ENCODE measurements at regions not wholly inside any gene's neighbourhood (a gene's known extent, or its start where the extent isn't known, plus 50 kb on each side); places are given as distances from the start of the nearest gene placed in this dataset.

- DNase-seq (ENCODE audit: low spot score) = no peak
- no peak for TF ChIP-seq CTCF (IDR thresholded peaks at IDR 0.05; ENCODE audit: borderline replicate concordance, control extremely low read depth, extremely low read depth, insufficient read depth, missing control alignments)
- in situ Hi-C loops (cut with MboI; ENCODE audit: low sequenced_read_pairs, unreplicated experiment) = no loop called here
Observed at GRCh38 chr17:17420561-17421269, 56.1 kb upstream of the MED9 start.

- no peak for TF ChIP-seq CTCF (IDR thresholded peaks at IDR 0.05; ENCODE audit: borderline replicate concordance, control extremely low read depth, extremely low read depth, insufficient read depth, missing control alignments)
- no peak for DNase-seq (ENCODE audit: low spot score)
- in situ Hi-C loops (cut with MboI; ENCODE audit: low sequenced_read_pairs, unreplicated experiment) = no loop called here
Observed at GRCh38 chr17:17421346-17422216, 55.2 kb upstream of the MED9 start.

- TF ChIP-seq CTCF (IDR thresholded peaks at IDR 0.05; ENCODE audit: borderline replicate concordance, control extremely low read depth, extremely low read depth, insufficient read depth, missing control alignments) = no peak
- DNase-seq (ENCODE audit: low spot score) = no peak
- in situ Hi-C loops (cut with MboI; ENCODE audit: low sequenced_read_pairs, unreplicated experiment) = no loop called here
Observed at GRCh38 chr17:17422217-17422610, 54.6 kb upstream of the MED9 start.

GRCh38 chr17:17422641-17423040 lies 54.2 kb upstream of the MED9 start:
- in situ Hi-C loops (cut with MboI; ENCODE audit: low sequenced_read_pairs, unreplicated experiment) = no loop called here
- TF ChIP-seq CTCF (IDR thresholded peaks at IDR 0.05; ENCODE audit: borderline replicate concordance, control extremely low read depth, extremely low read depth, insufficient read depth, missing control alignments) = no peak
- DNase-seq (ENCODE audit: low spot score) = no peak

GRCh38 chr17:17423656-17424055 lies 53.1 kb upstream of the MED9 start:
- in situ Hi-C loops (cut with MboI; ENCODE audit: low sequenced_read_pairs, unreplicated experiment) = no loop called here
- no peak for TF ChIP-seq CTCF (IDR thresholded peaks at IDR 0.05; ENCODE audit: borderline replicate concordance, control extremely low read depth, extremely low read depth, insufficient read depth, missing control alignments)

GRCh38 chr17:17424552-17424951 lies 52.2 kb upstream of the MED9 start:
- DNase-seq (ENCODE audit: low spot score) = no peak
- in situ Hi-C loops (cut with MboI; ENCODE audit: low sequenced_read_pairs, unreplicated experiment) = no loop called here
- no peak for TF ChIP-seq CTCF (IDR thresholded peaks at IDR 0.05; ENCODE audit: borderline replicate concordance, control extremely low read depth, extremely low read depth, insufficient read depth, missing control alignments)

More at GRCh38 chr17:17423656-17424055, 53.1 kb upstream of the MED9 start:
- no peak for DNase-seq (ENCODE audit: low spot score)
